ENCODE measurements at regions not wholly inside any gene's neighbourhood (a gene's known extent, or its start where the extent isn't known, plus 50 kb on each side); places are given as distances from the start of the nearest gene placed in this dataset.

GRCh38 chr13:65057986-65058385 lies 2172.2 kb downstream of the PCDH9 start:
- TF ChIP-seq POLR2A (IDR thresholded peaks at IDR 0.05) (no peak), CTCF (IDR thresholded peaks at IDR 0.05) (no peak)
